ENCODE measurements at regions not wholly inside any gene's neighbourhood (a gene's known extent, or its start where the extent isn't known, plus 50 kb on each side); places are given as distances from the start of the nearest gene placed in this dataset.

DNA sequence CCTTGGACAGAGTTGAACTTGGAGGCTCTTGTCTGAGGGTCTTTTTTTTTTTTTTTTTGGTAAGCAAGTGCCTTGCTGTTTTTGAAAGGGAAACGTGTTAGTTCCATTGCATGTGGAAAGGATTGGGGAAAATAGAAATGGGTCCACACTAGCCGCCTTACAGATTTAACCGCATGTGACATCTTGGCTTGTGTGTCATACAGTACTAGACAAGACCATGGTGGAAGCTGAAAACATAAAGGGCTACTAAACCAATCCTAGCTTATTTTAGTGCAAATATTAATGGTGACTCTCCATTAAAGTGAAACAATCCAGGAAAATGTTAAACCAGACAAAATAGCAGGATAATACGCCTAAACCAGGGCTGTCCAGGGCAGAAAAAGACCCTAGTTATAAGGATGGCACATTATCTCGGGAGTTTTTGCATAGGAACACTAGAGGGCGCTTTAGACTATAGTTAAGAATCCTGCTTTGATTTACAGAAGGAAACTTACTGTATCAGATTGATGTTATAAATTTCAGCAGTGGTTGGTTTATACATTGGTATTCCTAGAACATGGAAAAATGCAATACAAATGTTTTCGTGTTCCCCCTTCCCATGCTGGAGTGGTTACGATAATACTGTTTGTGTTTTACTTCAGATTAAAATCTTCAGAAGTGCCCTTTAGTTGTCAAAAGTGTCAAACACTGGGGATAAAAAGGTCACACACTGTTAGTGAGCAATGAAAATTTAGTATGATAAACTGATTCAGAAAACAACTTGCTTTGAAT is 59.8 kb upstream of the DEK start:
- Histone ChIP-seq H3K27me3 (ENCODE audit: insufficient read depth, poor library complexity, severe bottlenecking) (no peaks in the 10 kb centered on the region), H3K4me3 (replicated peaks; ENCODE audit: insufficient read depth, low read length) (no peak overlapping the region), H3K27ac (replicated peaks) (no peak overlapping the region)
- no peak for TF ChIP-seq SPI1 (IDR thresholded peaks at IDR 0.05; ENCODE audit: borderline replicate concordance, low read depth)
- no peak for TF ChIP-seq POLR2AphosphoS5 (IDR thresholded peaks at IDR 0.05; ENCODE audit: low read depth)
- TF ChIP-seq CTCF (IDR thresholded peaks at IDR 0.05; ENCODE audit: insufficient read depth, low read length) = peak; percentile 63
- DNase-seq (ENCODE audit: low read depth in 1 of 2, low spot score in 1 of 2) = peak in 1 of 2 experiments; percentile 25

GRCh38 chr6:18317850-18318249 is 53.5 kb upstream of the DEK start:
- no peak for DNase-seq (ENCODE audit: low read depth in 1 of 2, low spot score in 1 of 2)
- H3K27me3 ChIP-seq (ENCODE audit: insufficient read depth, poor library complexity, severe bottlenecking) = no peaks in the 10 kb centered on the region
- no peak for TF ChIP-seq SPI1 (IDR thresholded peaks at IDR 0.05; ENCODE audit: borderline replicate concordance, low read depth)
- TF ChIP-seq, protein P1, sequence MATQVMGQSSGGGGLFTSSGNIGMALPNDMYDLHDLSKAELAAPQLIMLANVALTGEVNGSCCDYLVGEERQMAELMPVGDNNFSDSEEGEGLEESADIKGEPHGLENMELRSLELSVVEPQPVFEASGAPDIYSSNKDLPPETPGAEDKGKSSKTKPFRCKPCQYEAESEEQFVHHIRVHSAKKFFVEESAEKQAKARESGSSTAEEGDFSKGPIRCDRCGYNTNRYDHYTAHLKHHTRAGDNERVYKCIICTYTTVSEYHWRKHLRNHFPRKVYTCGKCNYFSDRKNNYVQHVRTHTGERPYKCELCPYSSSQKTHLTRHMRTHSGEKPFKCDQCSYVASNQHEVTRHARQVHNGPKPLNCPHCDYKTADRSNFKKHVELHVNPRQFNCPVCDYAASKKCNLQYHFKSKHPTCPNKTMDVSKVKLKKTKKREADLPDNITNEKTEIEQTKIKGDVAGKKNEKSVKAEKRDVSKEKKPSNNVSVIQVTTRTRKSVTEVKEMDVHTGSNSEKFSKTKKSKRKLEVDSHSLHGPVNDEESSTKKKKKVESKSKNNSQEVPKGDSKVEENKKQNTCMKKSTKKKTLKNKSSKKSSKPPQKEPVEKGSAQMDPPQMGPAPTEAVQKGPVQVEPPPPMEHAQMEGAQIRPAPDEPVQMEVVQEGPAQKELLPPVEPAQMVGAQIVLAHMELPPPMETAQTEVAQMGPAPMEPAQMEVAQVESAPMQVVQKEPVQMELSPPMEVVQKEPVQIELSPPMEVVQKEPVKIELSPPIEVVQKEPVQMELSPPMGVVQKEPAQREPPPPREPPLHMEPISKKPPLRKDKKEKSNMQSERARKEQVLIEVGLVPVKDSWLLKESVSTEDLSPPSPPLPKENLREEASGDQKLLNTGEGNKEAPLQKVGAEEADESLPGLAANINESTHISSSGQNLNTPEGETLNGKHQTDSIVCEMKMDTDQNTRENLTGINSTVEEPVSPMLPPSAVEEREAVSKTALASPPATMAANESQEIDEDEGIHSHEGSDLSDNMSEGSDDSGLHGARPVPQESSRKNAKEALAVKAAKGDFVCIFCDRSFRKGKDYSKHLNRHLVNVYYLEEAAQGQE (IDR thresholded peaks at IDR 0.05; ENCODE audit: insufficient replicate concordance, low read depth) = no peak
- no peak for TF ChIP-seq CTCF (IDR thresholded peaks at IDR 0.05; ENCODE audit: insufficient read depth, low read length)
- no peak for TF ChIP-seq POLR2AphosphoS5 (IDR thresholded peaks at IDR 0.05; ENCODE audit: low read depth)
- TF ChIP-seq GABPA (IDR thresholded peaks at IDR 0.05; ENCODE audit: low read depth) = no peak
- no peak overlapping the region for H3K27ac ChIP-seq (replicated peaks)
- H3K4me3 ChIP-seq (replicated peaks; ENCODE audit: insufficient read depth, low read length) = no peak overlapping the region

GRCh38 chr6:18314317-18314997 is 50.1 kb upstream of the DEK start:
- DNase-seq (ENCODE audit: low read depth in 1 of 2, low spot score in 1 of 2) = no peak
- TF ChIP-seq, protein P1 (IDR thresholded peaks at IDR 0.05; ENCODE audit: insufficient replicate concordance, low read depth) = no peak
- TF ChIP-seq POLR2AphosphoS5 (IDR thresholded peaks at IDR 0.05; ENCODE audit: low read depth) = no peak
- no peak for TF ChIP-seq SPI1 (IDR thresholded peaks at IDR 0.05; ENCODE audit: borderline replicate concordance, low read depth)
- no peak for TF ChIP-seq CTCF (IDR thresholded peaks at IDR 0.05; ENCODE audit: insufficient read depth, low read length)
- TF ChIP-seq GABPA (IDR thresholded peaks at IDR 0.05; ENCODE audit: low read depth) = no peak
- Histone ChIP-seq H3K27me3 (ENCODE audit: insufficient read depth, poor library complexity, severe bottlenecking) (no peaks in the 10 kb centered on the region), H3K4me3 (replicated peaks; ENCODE audit: insufficient read depth, low read length) (no peak overlapping the region), H3K27ac (replicated peaks) (no peak overlapping the region)
